Peyer's patch (tissue), 4 donors: ENCODE measurements at regions not wholly inside any gene's neighbourhood (a gene's known extent, or its start where the extent isn't known, plus 50 kb on each side); places are given as distances from the start of the nearest gene placed in this dataset.

Source experiments
- POLR2A ChIP-seq, 2 donors: fragments of 450-650 bp; IDR thresholded peaks; one replicate each; pipeline ENCODE4 v1.5.1; 2017; ENCODE audit warnings: antibody characterized with exemption in 2 of 2, mild to moderate bottlenecking in 2 of 2, moderate library complexity in 2 of 2
- TF ChIP-seq, protein P1 (sequence below), 6 experiments: fragments of 450-650 bp in 4 of 6; fragments of 200-600 bp in 2 of 6; sonication (generic) in 1 of 6; IDR thresholded peaks; one replicate each; pipeline ENCODE4 v1.5.1; 2017 to 2019; ENCODE audit warnings: antibody characterized with exemption in 6 of 6, mild to moderate bottlenecking in 3 of 6, moderate library complexity in 1 of 6

DNA sequence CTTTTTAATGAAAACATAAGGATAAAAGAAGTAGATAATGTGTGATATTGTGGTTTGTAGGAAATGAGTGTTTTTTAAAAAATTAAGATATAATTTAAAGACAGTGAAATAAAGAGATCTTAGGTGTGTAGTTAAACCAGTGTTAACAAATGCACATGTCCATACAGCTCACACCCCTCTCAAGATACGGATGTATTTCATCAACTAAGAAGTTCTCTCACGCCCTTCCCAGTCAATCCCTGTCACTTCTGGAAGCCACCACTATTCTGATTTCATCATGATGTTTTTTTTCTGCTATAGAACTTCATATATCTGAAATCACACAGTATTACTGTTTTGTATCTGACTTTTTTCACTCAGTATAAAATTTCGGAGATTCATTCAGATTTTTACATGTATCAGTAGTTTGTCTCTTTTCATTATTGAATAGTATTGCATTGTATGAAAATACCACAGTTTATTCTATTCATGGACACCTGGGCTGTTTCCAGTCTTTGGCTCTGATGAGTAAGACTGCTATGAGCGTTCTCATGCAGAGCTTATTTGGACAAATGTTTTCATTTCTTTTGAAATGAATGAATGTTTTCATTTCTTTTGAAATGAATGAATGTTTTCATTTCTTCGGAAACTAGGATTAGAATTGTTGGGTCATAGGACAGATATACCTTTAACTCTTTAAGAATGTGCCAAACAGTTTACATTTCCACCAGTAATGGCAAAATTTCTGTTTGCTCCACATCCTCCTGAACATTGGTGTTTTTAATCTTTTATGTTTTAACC is 49.7 kb upstream of the ELOVL5 start:
- TF ChIP-seq, protein P1, sequence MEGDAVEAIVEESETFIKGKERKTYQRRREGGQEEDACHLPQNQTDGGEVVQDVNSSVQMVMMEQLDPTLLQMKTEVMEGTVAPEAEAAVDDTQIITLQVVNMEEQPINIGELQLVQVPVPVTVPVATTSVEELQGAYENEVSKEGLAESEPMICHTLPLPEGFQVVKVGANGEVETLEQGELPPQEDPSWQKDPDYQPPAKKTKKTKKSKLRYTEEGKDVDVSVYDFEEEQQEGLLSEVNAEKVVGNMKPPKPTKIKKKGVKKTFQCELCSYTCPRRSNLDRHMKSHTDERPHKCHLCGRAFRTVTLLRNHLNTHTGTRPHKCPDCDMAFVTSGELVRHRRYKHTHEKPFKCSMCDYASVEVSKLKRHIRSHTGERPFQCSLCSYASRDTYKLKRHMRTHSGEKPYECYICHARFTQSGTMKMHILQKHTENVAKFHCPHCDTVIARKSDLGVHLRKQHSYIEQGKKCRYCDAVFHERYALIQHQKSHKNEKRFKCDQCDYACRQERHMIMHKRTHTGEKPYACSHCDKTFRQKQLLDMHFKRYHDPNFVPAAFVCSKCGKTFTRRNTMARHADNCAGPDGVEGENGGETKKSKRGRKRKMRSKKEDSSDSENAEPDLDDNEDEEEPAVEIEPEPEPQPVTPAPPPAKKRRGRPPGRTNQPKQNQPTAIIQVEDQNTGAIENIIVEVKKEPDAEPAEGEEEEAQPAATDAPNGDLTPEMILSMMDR (IDR thresholded peaks at IDR 0.05), result no peak
- no peak for TF ChIP-seq POLR2A (IDR thresholded peaks at IDR 0.05)
